Endometrium (tissue), 2 donors: ENCODE measurements at regions not wholly inside any gene's neighbourhood (a gene's known extent, or its start where the extent isn't known, plus 50 kb on each side); places are given as distances from the start of the nearest gene placed in this dataset.
A peak's percentile ranks its signal among the peaks of the same experiment; 100 is the strongest.
"Not testable (repeated sequence)": the region's sequence is repeated elsewhere in the genome, so short reads cannot be mapped to it uniquely, and the experiment has no call there.

Source experiments
- FAIRE-seq: peaks from 2 replicates; lab custom pipeline; 2012; peaks lifted over from hg19 to GRCh38; lab: Jason Lieb, UNC
- donor health status: control.
- donor health status: control.

GRCh38 chr1:244322791-244323521 lies 128.8 kb downstream of the ADSS2 start:
- FAIRE-seq: peak; percentile 97

GRCh38 chr1:244324176-244324883 lies 127.4 kb downstream of the ADSS2 start:
- FAIRE-seq: no peak

- FAIRE-seq: no peak
These were observed 126.5 kb downstream of the ADSS2 start for GRCh38 chr1:244325056-244325758.

DNA sequence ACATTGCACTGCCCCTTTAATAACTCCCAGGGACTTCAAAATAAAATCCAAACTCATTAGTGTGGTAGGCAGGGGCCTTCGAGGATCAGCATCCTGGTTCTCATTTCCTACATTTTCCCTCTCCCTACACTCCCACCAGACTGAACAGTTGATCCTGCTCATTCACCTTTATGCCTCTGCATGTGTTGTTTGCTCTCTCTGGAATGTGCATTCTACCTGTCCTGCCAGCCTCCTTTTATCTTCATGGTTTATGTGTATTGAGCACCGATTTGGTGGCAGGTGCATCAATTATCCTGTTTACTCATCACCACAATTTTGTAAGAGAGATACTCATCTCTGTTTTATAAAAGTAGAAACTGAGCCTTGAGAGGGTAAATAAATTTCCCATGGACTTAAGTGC lies 125.0 kb downstream of the ADSS2 start:
- FAIRE-seq: no peak

DNA sequence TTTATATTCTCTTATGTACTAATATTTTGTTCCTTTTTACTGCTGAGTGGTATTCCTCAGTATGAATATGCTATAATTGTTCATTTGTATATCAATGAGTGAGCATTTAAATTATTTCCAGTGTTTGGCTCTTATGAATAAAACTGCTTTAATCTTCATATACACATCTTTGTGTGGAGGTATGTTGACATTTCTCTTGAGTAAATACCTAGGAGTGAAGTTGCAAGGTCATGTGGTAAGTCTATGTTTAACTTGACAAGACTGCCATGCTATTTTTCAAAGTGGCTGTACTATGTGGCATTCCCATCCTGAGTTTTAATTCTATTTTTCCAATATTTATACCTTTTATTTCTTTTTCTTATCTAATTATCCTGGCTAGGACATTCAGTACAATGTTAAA lies 124.2 kb downstream of the ADSS2 start:
- no peak for FAIRE-seq

GRCh38 chr1:244328476-244328875 lies 123.2 kb downstream of the ADSS2 start:
- no peak for FAIRE-seq

DNA sequence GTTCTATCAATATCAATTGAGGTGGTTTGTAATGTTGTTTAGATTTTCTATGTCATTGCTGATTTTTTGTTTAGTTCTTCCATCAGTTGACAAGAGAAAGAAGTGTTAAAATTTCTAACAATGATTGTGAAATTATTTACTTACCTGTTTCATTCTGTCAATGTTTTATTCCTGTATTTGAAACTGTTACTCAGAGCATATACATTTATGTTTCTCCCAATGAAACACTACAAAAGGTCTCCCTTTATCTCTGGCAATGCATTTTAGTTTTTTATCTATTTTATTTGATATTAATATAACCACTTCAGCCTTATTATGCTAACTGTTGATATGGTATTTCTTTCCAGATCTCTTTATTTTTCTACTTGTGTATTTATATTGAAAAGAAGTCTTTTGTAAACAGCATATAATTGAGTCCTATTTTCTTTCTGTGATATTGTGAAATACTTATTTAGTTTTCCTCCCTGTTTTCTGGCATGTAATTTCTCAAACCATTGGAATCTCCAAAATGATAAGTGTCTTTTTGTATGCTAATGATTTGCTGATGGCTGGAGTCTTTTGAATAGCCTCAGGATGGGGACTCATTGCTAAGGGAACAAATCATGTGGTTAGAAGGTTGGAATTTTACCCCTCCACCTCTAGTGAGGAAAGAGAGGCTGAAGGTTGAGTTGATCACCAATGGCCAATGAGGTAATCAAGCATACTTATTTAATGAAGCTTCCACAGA lies 122.0 kb downstream of the ADSS2 start:
- no peak for FAIRE-seq

GRCh38 chr1:244330318-244330625 lies 121.4 kb downstream of the ADSS2 start:
- FAIRE-seq: no peak

DNA sequence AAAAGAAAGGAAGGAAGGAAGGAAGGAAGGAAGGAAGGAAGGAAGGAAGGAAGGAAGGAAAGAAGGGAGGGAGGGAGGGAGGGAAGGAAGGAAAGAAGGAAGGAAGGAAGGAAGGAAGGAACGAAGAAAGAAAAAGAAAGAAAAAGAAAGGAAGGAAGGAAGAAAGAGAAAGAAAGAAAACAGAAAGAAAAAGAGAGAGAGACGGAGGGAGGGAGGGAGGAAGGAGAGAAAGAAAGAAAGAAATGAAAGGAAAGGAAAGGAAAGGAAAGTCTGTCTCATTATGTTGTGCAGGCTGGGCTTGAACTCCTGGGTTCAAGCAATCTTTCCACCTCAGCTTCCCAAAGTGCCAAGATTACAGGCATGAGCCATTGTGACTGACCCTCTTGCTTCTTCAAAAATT lies 118.9 kb downstream of the ADSS2 start:
- not testable (repeated sequence) for FAIRE-seq

DNA sequence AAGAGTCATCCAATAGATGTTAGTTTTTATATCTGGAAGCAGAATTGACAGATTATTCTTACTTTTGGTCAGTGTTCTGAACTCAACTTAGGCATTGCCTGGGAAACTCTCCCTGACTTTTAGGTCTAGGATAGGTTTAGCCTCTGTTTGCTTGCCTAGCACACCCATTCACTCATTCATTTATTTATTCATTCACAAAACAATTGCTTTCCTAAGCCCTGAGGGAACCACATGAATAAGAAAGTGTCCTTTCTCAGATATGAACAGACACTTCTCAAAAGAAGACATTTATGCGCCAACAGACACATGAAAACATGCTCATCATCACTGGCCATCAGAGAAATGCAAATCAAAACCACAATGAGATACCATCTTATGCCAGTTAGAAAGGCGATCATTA lies 117.4 kb downstream of the ADSS2 start:
- not testable (repeated sequence) for FAIRE-seq

- not testable (repeated sequence) for FAIRE-seq
These were observed 116.9 kb downstream of the ADSS2 start for GRCh38 chr1:244334842-244335241.

- FAIRE-seq: no peak
These were observed 116.3 kb downstream of the ADSS2 start for GRCh38 chr1:244335456-244335855.

- FAIRE-seq: no peak
These were observed 115.3 kb downstream of the ADSS2 start for GRCh38 chr1:244336232-244336899.

- no peak for FAIRE-seq
These were observed 113.9 kb downstream of the ADSS2 start for GRCh38 chr1:244337839-244338238.

- FAIRE-seq: no peak
These were observed 112.5 kb downstream of the ADSS2 start for GRCh38 chr1:244339073-244339692.

DNA sequence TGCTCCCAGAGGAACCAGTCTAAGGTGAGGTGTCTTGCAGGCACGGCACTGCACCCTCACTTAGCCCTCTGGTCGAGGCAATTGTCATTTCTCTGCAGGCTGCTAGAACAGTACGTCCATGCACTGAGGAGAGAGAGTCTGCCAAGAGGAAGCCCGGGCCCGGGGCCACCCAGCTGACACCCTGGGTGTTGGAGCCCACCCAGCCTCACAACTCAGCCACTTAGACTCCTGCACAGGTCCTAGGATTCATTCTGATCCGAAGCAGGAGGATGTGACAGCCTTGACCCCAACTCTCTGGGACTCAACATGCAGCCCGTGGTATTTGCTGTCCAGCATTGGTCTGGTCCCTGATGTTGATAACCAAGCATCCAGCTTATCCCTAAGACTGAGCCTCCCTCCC lies 111.9 kb downstream of the ADSS2 start:
- no peak for FAIRE-seq

- no peak for FAIRE-seq
These were observed 111.3 kb downstream of the ADSS2 start for GRCh38 chr1:244340396-244340795.

DNA sequence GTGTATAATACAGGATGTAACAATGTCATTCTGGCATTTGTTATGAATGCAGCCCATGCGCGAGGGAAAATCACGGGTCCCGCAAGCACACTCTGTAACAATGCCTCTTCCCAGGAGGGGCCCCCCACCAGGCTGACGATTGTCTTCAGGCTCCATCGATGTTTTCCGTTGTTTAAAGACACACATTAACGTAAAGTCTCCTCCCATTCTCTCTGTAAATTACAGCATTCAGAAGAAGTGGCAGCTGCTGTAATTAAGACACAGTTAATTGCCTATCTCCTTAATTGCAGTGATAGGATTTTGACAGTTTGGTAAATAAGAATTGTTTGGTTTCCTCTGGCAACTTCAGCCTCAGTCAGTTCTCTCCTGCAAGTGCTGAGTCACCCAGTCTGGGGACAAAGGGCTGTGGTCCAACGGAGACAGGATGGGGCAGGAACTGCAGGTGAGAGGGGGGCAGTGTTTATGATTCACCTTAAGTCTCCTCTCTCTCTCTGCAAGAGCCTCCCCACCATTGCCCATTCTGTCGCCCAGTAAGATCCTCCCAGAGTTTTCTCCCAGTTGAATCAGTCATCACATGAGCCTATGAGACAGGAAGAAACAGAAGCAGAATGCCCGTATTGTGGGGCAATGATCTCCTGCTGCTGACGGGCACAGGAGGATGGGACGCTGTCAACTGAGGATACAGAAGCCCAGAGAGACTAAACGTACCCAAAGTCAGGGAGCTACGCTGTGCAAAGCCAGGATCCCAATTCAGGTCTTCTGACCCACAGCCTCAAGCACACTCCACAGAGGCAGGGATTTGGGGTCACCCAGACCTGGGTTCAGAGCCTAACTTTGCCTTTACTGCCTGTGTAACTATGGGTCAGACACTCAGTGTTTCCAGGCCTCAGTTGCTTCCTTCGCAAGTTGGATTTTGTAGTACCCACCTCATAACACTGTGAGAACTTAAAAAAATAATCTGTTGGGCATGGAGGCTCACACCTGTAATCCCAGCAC lies 110.0 kb downstream of the ADSS2 start:
- no peak for FAIRE-seq

- FAIRE-seq: no peak
These were observed 107.7 kb downstream of the ADSS2 start for GRCh38 chr1:244344001-244344400.

DNA sequence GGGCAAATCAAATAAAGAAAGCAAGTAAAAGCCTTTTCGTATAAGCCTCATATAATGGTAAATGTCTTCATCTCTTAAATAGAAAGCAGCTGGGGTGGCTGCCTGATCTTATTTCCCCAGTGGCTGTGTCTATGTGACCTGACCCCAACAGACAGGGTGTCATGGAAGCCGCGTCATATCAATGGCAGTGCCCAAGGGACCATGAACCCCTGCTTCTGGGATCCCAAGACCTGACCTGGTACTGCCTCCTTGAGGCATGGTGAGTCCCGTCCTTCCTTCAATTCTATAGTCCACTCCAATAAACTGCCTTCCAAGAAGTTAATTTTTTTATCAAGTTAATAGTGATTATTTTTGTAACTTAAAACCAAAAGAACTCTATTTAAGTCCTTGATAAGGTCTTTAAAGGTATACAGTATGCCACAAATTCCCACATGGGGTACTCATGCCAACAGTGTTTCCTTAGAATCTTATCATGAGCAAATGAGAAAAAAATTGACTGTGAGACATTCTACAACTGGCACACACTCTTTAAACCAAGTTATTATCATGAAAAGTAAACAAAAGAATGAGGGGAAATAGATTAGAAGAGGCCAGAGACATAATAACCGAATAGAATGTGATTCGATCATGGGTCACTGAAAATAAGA lies 104.6 kb downstream of the ADSS2 start:
- no peak for FAIRE-seq
